KBM-7 (cell line): ENCODE measurements at regions not wholly inside any gene's neighbourhood (a gene's known extent, or its start where the extent isn't known, plus 50 kb on each side); places are given as distances from the start of the nearest gene placed in this dataset.

ENCODE experiments used
- DNase-seq: peaks from one replicate; pipeline ENCODE4 v3.0.0-alpha.2; 2015
- in situ Hi-C: fragments of 300-500 bp; cut with MboI; formaldehyde crosslinking; loops from 2 replicates; pipeline ENCODE4 v1.14.3; 2020; ENCODE audit warnings: low sequenced_read_pairs, low pct_unique_long_range_greater_than_20kb, mixed read lengths

GRCh38 chr7:47100148-47100816, 481.6 kb downstream of the TNS3 start:
- no peak for DNase-seq
- in situ Hi-C loops: no loop called here

- DNase-seq: no peak
- in situ Hi-C loops: loop anchor here (25.0 kb wide), 1 partner anchor 1185 kb away; the partner anchor contains the start of gene IGFBP3
Measured at GRCh38 chr7:47097431-47097830, 484.5 kb downstream of the TNS3 start.

- in situ Hi-C loops: loop anchor here (25.0 kb wide), 1 partner anchor 1184 kb away; the partner anchor contains the start of gene IGFBP3
- DNase-seq: no peak
Measured at GRCh38 chr7:47095946-47096345, 486.0 kb downstream of the TNS3 start.

- no peak for DNase-seq
- in situ Hi-C loops: loop anchor here (25.0 kb wide), 1 partner anchor 1182 kb away; the partner anchor contains the start of gene IGFBP3
Measured at GRCh38 chr7:47094462-47094861, 487.4 kb downstream of the TNS3 start.

- DNase-seq: no peak
- in situ Hi-C loops: loop anchor here (25.0 kb wide), 1 partner anchor 1181 kb away; the partner anchor contains the start of gene IGFBP3
Measured at GRCh38 chr7:47093320-47094234, 488.3 kb downstream of the TNS3 start.

GRCh38 chr7:47092336-47092735, 489.6 kb downstream of the TNS3 start:
- DNase-seq: no peak
- in situ Hi-C loops: loop anchor here (25.0 kb wide), 1 partner anchor 1180 kb away; the partner anchor contains the start of gene IGFBP3

- in situ Hi-C loops: loop anchor here (25.0 kb wide), 1 partner anchor 1179 kb away; the partner anchor contains the start of gene IGFBP3
Measured at GRCh38 chr7:47091141-47091540, 490.8 kb downstream of the TNS3 start.

GRCh38 chr7:47089461-47089860, 492.4 kb downstream of the TNS3 start:
- no peak for DNase-seq
- in situ Hi-C loops: loop anchor here (25.0 kb wide), 1 partner anchor 1177 kb away; the partner anchor contains the start of gene IGFBP3

More at GRCh38 chr7:47091141-47091540, 490.8 kb downstream of the TNS3 start:
- no peak for DNase-seq

- in situ Hi-C loops: loop anchor here (25.0 kb wide), 1 partner anchor 1177 kb away; the partner anchor contains the start of gene IGFBP3
- DNase-seq: no peak
Measured at GRCh38 chr7:47089068-47089417, 492.9 kb downstream of the TNS3 start.

GRCh38 chr7:47088329-47089067, 493.4 kb downstream of the TNS3 start:
- in situ Hi-C loops: loop anchor here (25.0 kb wide), 1 partner anchor 1176 kb away; the partner anchor contains the start of gene IGFBP3
- DNase-seq: peak; percentile 44

GRCh38 chr7:47087866-47088265, 494.0 kb downstream of the TNS3 start:
- no peak for DNase-seq
- in situ Hi-C loops: loop anchor here (25.0 kb wide), 1 partner anchor 1176 kb away; the partner anchor contains the start of gene IGFBP3

GRCh38 chr7:47085491-47086275, 496.2 kb downstream of the TNS3 start:
- DNase-seq: no peak
- in situ Hi-C loops: loop anchor here (25.0 kb wide), 1 partner anchor 1173 kb away; the partner anchor contains the start of gene IGFBP3

- DNase-seq: no peak
- in situ Hi-C loops: loop anchor here (25.0 kb wide), 1 partner anchor 1171 kb away; the partner anchor contains the start of gene IGFBP3
Measured at GRCh38 chr7:47083476-47084250, 498.2 kb downstream of the TNS3 start.

- in situ Hi-C loops: loop anchor here (25.0 kb wide), 1 partner anchor 1169 kb away; the partner anchor contains the start of gene IGFBP3
- no peak for DNase-seq
Measured at GRCh38 chr7:47080816-47081215, 501.1 kb downstream of the TNS3 start.

- no peak for DNase-seq
- in situ Hi-C loops: loop anchor here (25.0 kb wide), 1 partner anchor 1166 kb away; the partner anchor contains the start of gene IGFBP3
Measured at GRCh38 chr7:47078241-47078640, 503.7 kb downstream of the TNS3 start.

GRCh38 chr7:47074702-47075153, 507.2 kb downstream of the TNS3 start:
- in situ Hi-C loops: loop anchor here (25.0 kb wide), 1 partner anchor 1162 kb away; the partner anchor contains the start of gene IGFBP3
- DNase-seq: no peak

- DNase-seq: no peak
- in situ Hi-C loops: no loop called here
Measured at GRCh38 chr7:47073284-47073683, 508.6 kb downstream of the TNS3 start.
